ENCODE measurements at regions not wholly inside any gene's neighbourhood (a gene's known extent, or its start where the extent isn't known, plus 50 kb on each side); places are given as distances from the start of the nearest gene placed in this dataset.

DNA sequence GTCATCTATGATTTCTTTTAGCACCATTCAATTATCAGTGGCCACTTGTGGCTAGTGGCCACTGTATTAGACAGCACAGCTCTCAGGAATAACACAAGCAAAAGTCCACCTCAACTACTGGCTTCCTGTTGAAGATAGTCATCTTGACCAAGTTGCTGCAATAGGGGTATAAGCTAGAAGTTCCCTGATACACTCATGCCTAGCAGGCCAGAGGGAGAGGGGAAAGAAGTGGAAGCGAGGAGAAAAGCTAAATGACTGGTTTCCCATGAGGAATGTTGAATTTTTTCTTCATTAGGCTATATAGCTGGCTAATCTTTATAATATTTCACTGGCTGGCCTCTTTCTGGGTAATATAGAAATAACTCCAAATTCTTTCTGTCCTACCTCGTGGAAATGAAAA, 327.5 kb upstream of the MEOX2 start:
- DNase-seq (ENCODE audit: low read depth in 2 of 2): no peak

DNA sequence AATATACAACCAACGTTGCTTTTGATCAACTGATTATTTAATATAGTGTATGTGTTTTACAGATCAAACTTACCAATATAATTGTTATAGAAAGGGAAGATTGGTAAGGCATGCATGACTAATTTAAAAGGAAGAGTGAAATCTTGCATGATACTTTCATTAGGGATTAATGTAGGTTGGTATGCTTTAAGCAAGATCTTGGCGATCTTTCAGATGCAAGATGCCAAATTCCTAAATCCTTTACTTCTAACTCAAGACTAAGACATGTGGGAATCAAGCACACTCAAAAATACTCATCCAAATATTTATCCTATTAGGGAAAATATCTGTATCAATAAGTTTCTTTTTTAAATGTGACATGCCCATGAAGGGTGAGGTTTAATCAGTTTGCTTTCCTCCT, 321.4 kb upstream of the MEOX2 start:
- no peak for DNase-seq (ENCODE audit: low read depth in 2 of 2)

DNA sequence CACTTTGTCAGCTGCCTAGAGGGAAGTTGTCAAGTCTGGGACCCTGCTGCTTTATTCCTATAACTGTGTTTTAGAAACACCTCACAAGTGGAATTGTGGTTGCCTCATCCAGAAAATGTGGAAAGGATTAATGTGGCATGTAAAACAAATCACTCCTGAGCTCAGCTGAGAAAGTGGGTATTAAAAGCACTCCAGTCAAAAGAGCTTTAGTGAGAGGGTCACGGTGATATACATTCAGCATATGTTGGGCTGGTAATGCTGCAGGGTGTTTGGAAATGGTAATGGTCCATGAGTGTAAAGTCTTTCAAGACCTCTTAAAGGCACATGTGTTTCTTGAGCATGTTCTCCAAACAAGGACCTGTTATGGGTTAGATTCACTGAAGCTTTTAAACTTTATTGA, 318.2 kb upstream of the MEOX2 start:
- no peak for DNase-seq (ENCODE audit: low read depth in 2 of 2)

DNA sequence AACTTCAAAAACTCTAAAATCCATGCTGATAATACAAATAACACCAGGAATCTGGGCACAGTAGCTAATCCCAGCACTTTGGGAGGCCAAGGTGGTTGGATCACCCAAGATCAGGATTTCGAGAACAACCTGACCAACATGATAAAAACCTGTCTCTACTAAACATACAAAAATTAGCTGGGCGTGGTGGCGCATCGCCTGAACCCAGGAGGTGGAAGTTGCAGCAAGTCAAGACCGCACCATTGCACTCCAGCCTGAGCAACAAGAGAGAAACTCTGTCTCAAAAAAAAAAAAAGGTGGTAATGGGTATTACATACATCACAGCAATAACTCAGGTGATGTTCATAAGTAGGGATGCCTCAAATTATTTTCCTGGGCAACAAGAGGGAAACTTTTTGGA, 315.0 kb upstream of the MEOX2 start:
- no peak for DNase-seq (ENCODE audit: low read depth in 2 of 2)

DNA sequence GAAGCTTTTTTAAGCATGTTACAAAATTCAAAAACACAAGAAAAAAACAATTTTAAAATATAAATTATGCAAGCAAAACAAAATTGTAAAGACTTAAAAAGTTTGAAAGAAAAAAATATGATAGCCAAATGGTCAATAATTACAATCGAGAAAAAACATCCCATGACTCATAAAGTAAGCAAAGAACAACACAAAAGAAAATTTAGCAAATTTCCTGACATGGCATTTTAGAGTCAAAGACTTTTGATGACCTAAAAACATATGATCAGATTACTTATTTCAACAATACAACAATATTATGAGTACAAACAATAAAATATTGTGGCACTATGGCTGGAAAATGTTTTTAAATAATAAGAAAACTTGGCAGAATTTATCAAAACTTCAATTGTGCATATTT, 312.1 kb upstream of the MEOX2 start:
- no peak for DNase-seq (ENCODE audit: low read depth in 2 of 2)

DNA sequence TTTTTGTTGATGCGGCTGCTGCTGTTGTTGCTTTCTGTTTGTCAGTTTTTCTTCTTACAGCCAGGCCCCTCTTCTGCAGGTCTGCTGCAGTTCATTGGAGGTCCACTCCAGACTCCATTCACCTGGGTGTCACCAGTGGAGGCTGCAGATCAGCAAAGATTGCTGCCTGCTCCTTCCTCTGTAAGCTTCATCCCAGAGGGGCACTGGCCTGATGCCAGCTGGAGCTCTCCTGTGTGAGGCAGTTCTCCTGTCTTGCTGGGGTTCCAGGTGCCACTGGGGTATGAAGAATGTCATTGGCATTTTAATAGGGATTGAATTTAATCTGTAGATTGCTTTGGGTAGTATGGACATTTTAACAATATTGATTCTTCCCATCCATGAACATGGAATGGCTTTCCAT, 308.5 kb upstream of the MEOX2 start:
- no peak for DNase-seq (ENCODE audit: low read depth in 2 of 2)

DNA sequence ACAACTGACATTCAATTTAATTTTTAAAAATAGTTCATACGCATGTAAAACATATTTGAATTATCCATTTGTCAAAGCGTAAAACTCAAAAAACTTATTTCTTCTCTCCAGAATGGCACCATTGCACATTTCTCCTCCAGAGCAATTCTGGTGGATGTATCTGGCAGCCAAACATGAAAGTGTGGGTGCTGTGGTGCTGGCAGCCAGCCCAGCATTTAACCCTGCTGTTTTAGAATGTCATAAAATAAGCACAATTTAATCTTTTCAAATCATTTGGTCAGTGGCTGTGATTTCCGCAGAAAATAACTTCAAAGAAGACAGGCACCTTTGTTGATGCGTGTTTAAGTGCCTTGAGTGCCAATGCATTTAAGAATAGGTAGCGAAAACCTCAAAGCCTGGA, 302.7 kb upstream of the MEOX2 start:
- DNase-seq (ENCODE audit: low read depth in 2 of 2): no peak

DNA sequence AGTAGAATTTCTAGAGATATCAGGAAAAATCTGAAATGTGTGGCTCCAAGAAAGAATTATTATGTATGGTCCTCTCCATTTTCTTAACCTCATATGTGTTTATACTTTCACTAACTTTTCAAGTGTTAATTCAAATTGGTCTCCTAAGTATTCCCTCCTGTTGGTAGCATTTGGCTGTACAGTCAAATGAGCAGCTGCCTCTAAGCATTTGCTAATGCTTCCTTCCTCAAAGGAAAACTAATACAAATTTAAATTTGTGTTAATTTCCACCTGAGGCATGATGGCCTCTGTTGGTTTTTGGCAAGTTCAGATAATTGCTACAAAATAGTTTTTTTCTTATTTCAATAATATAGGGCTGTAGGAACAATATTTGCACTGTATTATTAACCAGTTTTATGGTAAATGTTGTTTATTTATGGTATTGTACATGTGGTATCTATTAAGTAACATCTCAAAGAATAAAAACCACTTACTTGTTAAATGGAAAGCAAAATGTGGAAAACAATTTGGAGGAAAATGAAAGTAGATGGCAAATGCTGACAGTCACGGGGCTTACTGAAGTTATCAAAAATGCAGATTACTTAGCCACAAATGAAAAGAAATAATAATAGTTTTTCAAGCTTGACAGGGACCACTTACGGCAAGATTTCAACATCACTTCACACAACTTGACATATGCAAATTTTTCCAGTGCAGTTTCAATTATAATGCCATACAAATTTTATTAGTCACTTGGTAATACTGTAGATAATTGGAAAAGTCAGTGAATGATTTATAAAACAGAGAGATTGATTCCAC, 299.3 kb upstream of the MEOX2 start:
- DNase-seq (ENCODE audit: low read depth in 2 of 2): no peak

DNA sequence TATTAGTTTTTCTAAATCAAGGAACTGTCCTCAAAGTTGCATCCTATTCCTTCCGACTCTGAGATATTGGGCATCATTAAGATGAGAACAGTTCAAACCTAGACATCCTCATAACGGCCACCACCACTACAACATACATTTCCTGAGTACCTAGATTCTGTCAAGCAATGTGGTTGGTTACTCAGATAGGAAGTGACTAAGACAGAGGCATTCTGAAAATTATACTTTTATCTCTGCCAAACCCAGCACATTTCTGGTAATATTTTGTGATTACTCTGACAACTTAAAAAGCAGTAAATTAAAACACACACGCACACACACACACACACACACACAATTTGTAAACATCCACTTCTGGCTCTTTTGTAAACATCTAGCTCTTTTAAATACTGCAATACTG, 291.2 kb upstream of the MEOX2 start:
- no peak for DNase-seq (ENCODE audit: low read depth in 2 of 2)

DNA sequence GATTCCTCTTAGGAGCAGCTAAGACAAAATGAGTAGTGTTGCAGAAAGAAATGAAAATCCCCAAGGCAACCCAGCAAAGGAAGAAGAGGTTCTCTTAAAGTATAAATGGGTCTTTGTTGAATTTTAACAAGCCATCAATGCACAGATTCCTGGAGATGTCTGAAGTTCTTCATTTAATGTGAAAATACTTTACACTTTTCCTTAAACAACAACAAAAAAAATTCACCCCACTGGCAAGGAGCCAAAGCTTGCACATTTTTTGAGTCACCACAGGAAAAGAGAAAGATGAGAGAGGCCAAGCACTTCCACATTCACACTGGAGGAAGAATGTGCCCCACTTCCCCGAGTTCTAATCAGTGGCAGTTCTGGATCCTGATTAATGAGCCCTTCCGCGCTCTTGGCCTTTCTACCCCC, 286.4 kb upstream of the MEOX2 start:
- DNase-seq (ENCODE audit: low read depth in 2 of 2): no peak

DNA sequence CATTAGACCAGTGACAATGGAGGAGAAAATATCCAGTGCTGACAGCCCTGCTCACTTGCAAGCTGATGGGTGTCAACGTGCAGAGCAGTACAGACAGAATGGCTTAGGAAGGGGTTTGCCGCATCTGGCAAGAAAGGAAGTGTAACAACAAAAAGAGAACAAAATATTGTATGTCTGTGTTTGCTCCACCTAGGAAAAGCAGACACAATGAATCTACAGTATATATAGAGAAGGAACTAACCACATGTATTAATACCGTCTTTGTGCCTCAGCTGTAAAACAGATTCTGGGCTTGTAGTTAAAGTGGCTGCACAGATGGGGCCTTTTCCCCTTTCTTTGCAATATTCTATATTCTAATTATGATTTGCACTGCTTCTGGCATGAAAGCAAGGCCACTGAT, 281.1 kb upstream of the MEOX2 start:
- no peak for DNase-seq (ENCODE audit: low read depth in 2 of 2)

DNA sequence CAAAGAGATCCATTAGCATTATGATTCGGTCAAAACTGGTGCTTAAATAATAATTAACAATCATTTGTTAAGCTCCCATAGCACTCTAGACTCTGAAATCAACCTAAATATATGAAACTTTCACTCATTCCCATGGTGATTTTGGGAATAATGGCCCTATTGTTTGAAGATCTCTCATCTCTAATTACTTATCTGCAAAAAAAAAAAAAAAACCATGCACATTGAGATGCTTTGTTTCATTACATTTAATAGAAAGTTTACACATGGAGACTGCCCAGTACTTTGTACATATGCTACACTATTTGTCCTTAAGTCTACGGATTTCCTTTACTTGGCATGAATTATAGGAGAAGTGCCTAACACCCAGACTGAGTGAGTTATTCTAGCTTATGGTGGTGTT, 280.6 kb upstream of the MEOX2 start:
- no peak for DNase-seq (ENCODE audit: low read depth in 2 of 2)

DNA sequence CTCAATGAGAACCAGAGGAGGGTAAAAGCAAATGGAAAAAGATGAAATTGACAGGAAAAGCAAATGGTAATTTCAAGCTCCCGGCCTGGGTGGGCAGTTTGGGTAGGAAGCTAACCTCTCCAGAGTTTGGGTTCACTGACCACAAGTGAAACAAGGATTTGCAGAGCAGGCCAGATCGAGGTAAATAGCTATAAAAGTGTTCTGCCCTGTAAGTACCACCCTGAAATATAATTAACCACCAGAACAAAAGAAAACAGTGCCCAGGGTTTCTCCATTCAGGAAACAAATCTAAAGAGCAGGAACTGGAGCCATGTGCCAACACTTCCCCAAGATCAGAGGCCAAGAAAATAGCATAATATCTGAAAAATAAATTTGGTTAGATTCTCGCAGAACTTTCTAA, 276.7 kb upstream of the MEOX2 start:
- no peak for DNase-seq (ENCODE audit: low read depth in 2 of 2)

DNA sequence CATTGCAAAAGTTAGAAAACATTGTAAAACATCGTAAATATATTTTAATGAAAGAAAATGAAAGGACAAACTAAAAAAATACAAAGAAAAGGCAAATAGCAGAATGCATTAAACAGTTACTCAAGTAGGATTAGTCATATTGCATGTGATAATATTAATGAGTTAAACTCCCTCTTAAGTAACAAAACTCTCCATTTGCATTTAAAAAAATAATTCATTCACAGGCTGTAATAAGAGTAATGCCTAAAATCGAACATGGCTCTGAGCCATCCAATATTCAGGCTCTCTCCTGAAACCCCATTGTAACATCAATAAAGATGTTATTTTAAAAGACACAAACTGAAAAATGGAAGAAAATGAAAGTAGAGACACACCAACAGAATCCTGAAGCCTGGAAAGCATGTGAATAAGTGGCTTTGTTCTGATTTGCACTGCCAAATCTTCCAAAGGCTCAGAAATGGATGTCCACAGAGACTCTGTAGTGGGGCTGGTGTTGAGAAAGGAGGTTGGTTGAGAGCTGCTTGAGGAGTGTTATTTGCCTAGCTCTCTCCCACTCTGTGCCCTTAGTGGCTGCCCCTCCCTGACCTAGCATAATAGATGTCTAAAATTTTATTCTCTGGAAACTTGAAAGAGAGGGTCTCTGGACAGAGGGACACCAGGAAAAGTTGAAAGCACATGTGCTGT, 268.3 kb upstream of the MEOX2 start:
- no peak for DNase-seq (ENCODE audit: low read depth in 2 of 2)

DNA sequence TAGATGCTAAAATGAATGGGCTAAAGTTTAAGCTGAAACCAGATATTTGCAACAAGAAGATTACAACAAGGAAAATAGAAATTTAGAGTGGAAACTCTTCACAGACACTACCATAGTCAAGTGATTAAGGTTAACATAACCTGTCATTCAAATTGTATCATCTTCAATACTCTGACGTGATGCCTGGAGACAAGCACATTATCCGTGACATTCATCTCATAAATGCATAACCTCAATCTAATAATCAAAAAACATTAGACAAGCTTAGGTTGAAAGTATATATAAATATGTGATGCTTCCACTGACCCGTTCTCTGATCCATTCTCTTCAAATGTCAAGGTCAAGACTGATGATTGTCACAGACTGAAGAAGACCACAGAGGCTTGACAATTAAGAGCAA, 263.8 kb upstream of the MEOX2 start:
- DNase-seq (ENCODE audit: low read depth in 2 of 2): no peak

DNA sequence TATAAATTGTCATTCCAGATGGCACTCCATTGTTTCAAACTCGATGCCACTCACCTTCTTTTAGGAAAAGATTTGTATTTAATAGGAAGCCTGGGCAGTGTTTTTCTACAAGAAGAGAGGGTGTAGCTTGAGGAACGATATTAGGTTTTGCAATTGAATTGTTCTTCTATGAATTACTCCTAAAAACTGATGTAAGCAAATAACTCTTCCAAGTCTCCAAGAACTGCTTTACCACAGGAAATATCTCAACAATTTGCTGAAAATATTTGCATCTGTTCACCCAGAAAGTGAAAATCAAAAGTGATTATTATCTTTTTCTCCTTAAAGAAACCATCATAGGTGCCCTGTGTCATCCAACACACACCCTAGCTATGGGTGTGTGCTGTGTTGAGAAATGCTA, 261.3 kb upstream of the MEOX2 start:
- DNase-seq (ENCODE audit: low read depth in 2 of 2): no peak

DNA sequence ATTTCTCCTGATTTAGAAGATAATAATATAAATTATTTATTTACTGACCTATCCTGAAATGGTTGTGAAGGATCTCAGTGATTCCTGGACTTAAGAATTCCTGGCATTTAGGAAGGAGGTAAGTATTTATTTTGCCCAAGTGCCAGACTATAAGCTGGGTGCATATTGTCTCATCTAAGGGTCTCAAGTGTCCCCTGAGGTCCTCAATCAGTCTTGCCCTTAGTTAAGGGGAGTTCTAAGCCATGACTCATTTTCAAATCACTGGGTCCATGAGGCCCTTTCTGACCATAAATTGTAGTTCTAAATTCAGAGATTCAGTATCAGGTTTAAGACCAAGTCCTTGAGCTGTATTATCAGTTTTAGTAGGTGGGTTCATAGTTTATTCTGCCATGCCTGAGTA, 251.6 kb upstream of the MEOX2 start:
- DNase-seq (ENCODE audit: low read depth in 2 of 2): no peak

DNA sequence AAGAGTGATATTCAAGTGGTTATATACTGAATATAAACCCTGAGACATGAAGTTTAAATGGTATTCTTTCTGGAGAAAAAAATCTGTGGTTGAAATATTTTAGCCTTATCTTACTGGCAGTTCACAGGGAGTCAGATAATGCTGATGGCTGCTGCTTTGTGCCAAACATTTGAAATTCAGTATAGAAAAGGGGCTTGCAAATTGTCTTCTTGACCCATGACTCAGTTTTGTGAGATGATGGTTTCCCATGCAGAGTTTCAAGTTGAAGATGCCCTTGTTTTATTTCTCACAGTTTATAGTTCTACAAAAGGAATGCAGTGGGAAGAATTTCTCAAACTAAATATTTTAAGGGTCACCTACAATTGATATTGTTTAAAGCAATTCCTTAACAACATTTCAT, 251.1 kb upstream of the MEOX2 start:
- no peak for DNase-seq (ENCODE audit: low read depth in 2 of 2)

DNA sequence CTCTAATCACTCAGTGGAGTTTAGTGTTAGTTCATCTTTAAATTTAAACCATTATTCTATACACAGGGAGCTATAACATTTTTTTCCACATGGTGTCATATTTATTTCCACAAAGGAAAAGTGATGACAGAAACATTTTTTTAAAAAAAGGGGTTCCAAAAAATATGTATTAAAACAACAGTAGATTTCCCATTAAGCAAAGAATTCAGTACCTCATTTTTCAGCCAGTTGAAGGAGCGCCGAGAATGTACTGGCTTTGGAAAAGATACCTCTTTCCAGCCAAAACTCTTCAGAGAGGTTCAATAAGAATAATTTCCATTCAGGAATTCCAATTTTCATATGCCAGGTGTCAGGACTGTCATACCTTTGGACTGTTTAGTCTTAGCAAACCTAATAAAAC, 250.5 kb upstream of the MEOX2 start:
- no peak for DNase-seq (ENCODE audit: low read depth in 2 of 2)

DNA sequence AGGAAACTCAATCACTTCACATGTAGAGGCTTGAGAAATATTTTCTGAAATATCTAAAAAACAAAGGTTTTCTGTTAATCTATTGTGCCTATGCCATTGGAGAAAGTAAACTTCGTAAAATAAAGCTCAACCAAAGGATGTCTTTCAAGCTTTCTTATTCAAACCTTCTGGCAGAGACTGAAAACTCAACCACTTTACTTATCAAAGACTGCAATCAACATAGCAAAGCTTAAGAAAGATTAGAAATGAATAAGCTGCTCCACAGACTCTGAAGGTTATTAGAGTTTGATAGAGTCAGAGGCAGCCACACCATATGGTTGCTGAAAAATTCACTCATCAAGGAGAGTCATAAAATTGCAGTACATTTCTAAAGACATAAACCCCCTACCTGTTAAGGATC, 245.8 kb upstream of the MEOX2 start:
- DNase-seq (ENCODE audit: low read depth in 2 of 2): no peak

DNA sequence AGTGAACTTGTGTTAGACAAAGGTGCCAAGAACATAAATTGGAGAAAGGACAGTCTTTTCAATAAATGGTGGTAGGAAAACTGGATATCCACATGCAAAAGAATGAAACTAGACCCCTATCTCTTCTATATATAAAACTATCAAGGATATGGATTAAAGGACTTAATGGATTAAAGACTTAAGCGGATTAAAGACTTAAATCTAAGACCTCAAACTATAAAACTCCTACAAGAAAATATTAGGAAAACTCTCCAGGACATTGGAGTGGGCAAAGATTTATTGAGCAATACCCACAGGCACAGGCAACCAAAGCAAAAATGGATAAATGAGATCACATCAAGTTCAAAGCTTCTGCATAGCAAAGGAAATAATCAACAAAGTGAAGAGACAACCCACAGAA, 242.9 kb upstream of the MEOX2 start:
- DNase-seq (ENCODE audit: low read depth in 2 of 2): no peak

DNA sequence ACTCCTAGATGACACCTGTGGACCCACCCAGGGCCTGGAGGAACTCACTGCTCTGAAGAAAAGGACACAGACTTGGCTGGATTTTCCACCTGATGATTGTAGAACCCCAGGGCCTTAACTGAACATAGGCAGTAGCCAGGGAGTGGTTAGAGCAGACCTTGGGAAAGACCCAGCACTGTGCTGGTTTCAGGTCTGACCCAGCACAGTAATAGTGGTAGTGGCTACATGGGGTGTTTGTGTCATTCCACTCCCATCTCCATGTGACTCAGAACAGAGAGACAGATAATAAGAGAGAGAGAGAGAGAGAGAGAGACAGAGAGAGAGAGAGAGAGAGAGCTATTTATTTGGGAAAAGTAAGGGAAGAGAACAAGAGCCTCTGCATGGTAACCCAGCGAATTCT, 239.1 kb upstream of the MEOX2 start:
- DNase-seq (ENCODE audit: low read depth in 2 of 2): no peak

DNA sequence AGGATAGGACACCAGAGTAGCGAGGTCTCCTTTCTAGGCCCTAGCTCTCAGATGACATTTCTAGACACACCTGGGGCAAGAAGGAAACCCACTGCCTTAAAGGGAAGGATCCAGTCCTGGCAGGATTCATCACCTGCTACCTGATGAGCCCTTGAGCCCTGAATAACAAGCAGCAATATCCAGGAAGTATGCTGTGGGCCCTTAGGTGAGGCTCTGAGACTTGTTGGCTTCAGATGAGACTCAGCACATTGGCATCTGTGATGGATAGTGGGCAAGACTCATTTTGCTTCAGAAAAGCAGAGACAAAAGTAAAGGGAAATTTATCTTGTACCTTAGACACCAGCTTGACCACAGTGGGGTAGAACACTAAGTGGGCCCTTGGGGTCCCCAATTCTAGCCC, 238.4 kb upstream of the MEOX2 start:
- DNase-seq (ENCODE audit: low read depth in 2 of 2): no peak

DNA sequence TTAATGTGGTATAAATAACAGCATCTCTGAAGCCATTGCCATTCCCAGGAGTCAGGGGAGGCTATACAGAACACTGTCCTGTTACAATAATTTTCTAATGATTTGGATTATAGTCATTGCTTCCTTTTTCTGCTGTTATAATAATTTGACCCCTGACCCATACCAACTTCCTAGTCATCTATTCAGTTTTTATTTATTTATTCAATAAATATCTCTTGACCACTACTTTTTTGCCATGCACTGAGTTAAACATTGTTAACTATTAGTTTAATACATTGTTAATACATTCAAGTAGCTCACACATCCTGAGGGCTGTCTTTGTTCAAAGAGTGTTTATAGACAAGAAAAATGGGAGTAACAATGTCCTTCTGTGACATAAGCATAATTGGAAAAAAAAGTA, 235.5 kb upstream of the MEOX2 start:
- no peak for DNase-seq (ENCODE audit: low read depth in 2 of 2)

All from stimulated activated CD8-positive, alpha-beta memory T cell treated with anti-CD3 and anti-CD28 coated beads, Interleukin-2, amount 100 ng/mL, for 48 hours (primary cell).